HEK293 (cell line): ENCODE measurements at regions not wholly inside any gene's neighbourhood (a gene's known extent, or its start where the extent isn't known, plus 50 kb on each side); places are given as distances from the start of the nearest gene placed in this dataset.

Experiments used
- GLIS2 ChIP-seq: fragments of 450-650 bp; formaldehyde crosslinking; IDR thresholded peaks from 2 replicates; pipeline ENCODE4 v1.5.1; 2016; ENCODE audit warnings: missing biosample characterization, missing genetic modification characterization
- OVOL3 ChIP-seq: fragments of 450-650 bp; formaldehyde crosslinking; IDR thresholded peaks from 2 replicates; pipeline ENCODE4 v1.5.1; 2016; ENCODE audit warnings: missing biosample characterization, missing genetic modification characterization
- PATZ1 ChIP-seq: fragments of 450-650 bp; formaldehyde crosslinking; IDR thresholded peaks from 2 replicates; pipeline ENCODE4 v1.5.1; 2016; ENCODE audit warnings: missing biosample characterization, missing genetic modification characterization
- SCRT1 ChIP-seq: fragments of 450-650 bp; formaldehyde crosslinking; IDR thresholded peaks from 2 replicates; pipeline ENCODE4 v1.5.1; 2016; ENCODE audit warnings: missing biosample characterization, missing genetic modification characterization, borderline replicate concordance
- SP3 ChIP-seq: fragments of 450-650 bp; formaldehyde crosslinking; IDR thresholded peaks from 2 replicates; pipeline ENCODE4 v1.5.1; 2016; ENCODE audit warnings: missing biosample characterization, missing genetic modification characterization
- WT1 ChIP-seq: fragments of 450-650 bp; formaldehyde crosslinking; IDR thresholded peaks from 2 replicates; pipeline ENCODE4 v1.5.1; 2016; ENCODE audit warnings: missing biosample characterization, missing genetic modification characterization
- ZBTB10 ChIP-seq: fragments of 450-650 bp; formaldehyde crosslinking; IDR thresholded peaks from 2 replicates; pipeline ENCODE4 v1.5.1; 2016; ENCODE audit warnings: missing biosample characterization, missing genetic modification characterization
- ZBTB17 ChIP-seq: fragments of 450-650 bp; formaldehyde crosslinking; IDR thresholded peaks from 2 replicates; pipeline ENCODE4 v1.5.1; 2016; ENCODE audit warnings: missing biosample characterization, missing genetic modification characterization
- ZFHX2 ChIP-seq: fragments of 450-650 bp; formaldehyde crosslinking; conservative IDR thresholded peaks from 2 replicates; pipeline ENCODE4 v1.5.1; 2016; ENCODE audit warnings: missing biosample characterization, missing genetic modification characterization
- ZNF2 ChIP-seq: fragments of 450-650 bp; formaldehyde crosslinking; IDR thresholded peaks from 2 replicates; pipeline ENCODE4 v1.5.1; 2016; ENCODE audit warnings: missing biosample characterization, missing genetic modification characterization
- ZNF266 ChIP-seq: fragments of 450-650 bp; formaldehyde crosslinking; IDR thresholded peaks from 2 replicates; pipeline ENCODE4 v1.5.1; 2016; ENCODE audit warnings: missing biosample characterization, missing genetic modification characterization, low read depth
- ZNF274 ChIP-seq, 2 experiments: fragments of 200-500 bp in 1 of 2; fragments of 450-650 bp in 1 of 2; sonication (Bioruptor generic) in 1 of 2; formaldehyde crosslinking in 1 of 2; IDR thresholded peaks; 2 replicates each; pipeline versions ENCODE4 v1.5.1 to v1.6.1; 2014 to 2016; ENCODE audit warnings: borderline replicate concordance in 1 of 2, inconsistent platforms in 1 of 2, low read length in 1 of 2, missing biosample characterization in 1 of 2, missing genetic modification characterization in 1 of 2
- ZNF311 ChIP-seq: fragments of 450-650 bp; formaldehyde crosslinking; IDR thresholded peaks from 2 replicates; pipeline ENCODE4 v1.5.1; 2017; ENCODE audit warnings: missing biosample characterization, missing genetic modification characterization, borderline replicate concordance
- ZNF433 ChIP-seq: fragments of 450-650 bp; formaldehyde crosslinking; IDR thresholded peaks from 2 replicates; pipeline ENCODE4 v1.5.1; 2016; ENCODE audit warnings: missing biosample characterization, missing genetic modification characterization, low read depth
- ZNF558 ChIP-seq: fragments of 450-650 bp; formaldehyde crosslinking; IDR thresholded peaks from 2 replicates; pipeline ENCODE4 v1.5.1; 2016; ENCODE audit warnings: missing biosample characterization, missing genetic modification characterization
- ZNF600 ChIP-seq: fragments of 450-650 bp; formaldehyde crosslinking; IDR thresholded peaks from 2 replicates; pipeline ENCODE4 v1.5.1; 2016; ENCODE audit warnings: missing biosample characterization, missing genetic modification characterization
- ZNF658 ChIP-seq: fragments of 450-650 bp; formaldehyde crosslinking; IDR thresholded peaks from 2 replicates; pipeline ENCODE4; 2016; ENCODE audit warnings: missing biosample characterization, missing genetic modification characterization
- ZNF664 ChIP-seq: fragments of 450-650 bp; formaldehyde crosslinking; IDR thresholded peaks from 2 replicates; pipeline ENCODE4 v1.5.1; 2016; ENCODE audit warnings: missing biosample characterization, missing genetic modification characterization
- ZNF707 ChIP-seq: fragments of 450-650 bp; formaldehyde crosslinking; IDR thresholded peaks from 2 replicates; pipeline ENCODE4 v1.5.1; 2016; ENCODE audit warnings: missing biosample characterization, missing genetic modification characterization
- ZNF768 ChIP-seq: fragments of 450-650 bp; formaldehyde crosslinking; IDR thresholded peaks from 2 replicates; pipeline ENCODE4 v1.5.1; 2018; ENCODE audit warnings: missing biosample characterization, mild to moderate bottlenecking, missing genetic modification characterization
- ZNF777 ChIP-seq: fragments of 450-650 bp; formaldehyde crosslinking; IDR thresholded peaks from 2 replicates; pipeline ENCODE4 v1.5.1; 2017; ENCODE audit warnings: missing biosample characterization, missing genetic modification characterization, borderline replicate concordance
- TF ChIP-seq, protein P1 (sequence below): fragments of 450-650 bp; formaldehyde crosslinking; conservative IDR thresholded peaks from 2 replicates; pipeline ENCODE4 v1.5.1; 2016; ENCODE audit warnings: low read depth, missing biosample characterization, missing genetic modification characterization
- TF ChIP-seq, protein P2 (sequence below): fragments of 450-650 bp; formaldehyde crosslinking; IDR thresholded peaks from 2 replicates; pipeline ENCODE4 v1.5.1; 2016; ENCODE audit warnings: missing biosample characterization, missing genetic modification characterization
- TF ChIP-seq, protein P3 (sequence below): fragments of 450-650 bp; formaldehyde crosslinking; IDR thresholded peaks from 2 replicates; pipeline ENCODE4 v1.5.1; 2016; ENCODE audit warnings: missing biosample characterization, missing genetic modification characterization
- TF ChIP-seq, protein P4 (sequence below): fragments of 450-650 bp; formaldehyde crosslinking; IDR thresholded peaks from 2 replicates; pipeline ENCODE4 v1.5.0; 2017; ENCODE audit warnings: missing biosample characterization, missing genetic modification characterization, borderline replicate concordance

GRCh38 chr9:79256691-79257213, 315.0 kb upstream of the TLE4 start (continued):
- TF ChIP-seq ZNF558 (tag by site-specific recombination) (peak; percentile 38; the same call in 1 of the 2 replicates), ZNF777 (no peak), ZNF2 (tag by site-specific recombination) (peak; percentile 51; the same call in 1 of the 2 replicates), GLIS2 (peak; percentile 59; the same call in 1 of the 2 replicates), SP3 (tag by site-specific recombination) (no peak), ZNF274 (IDR thresholded peaks at IDR 0.05; ENCODE audit: low read length) (no peak), ZNF274 (tag by site-specific recombination; IDR thresholded peaks at IDR 0.05; ENCODE audit: borderline replicate concordance) (no peak), ZFHX2 (tag by site-specific recombination) (no peak), ZNF266 (tag by site-specific recombination) (no peak), PATZ1 (tag by site-specific recombination) (peak; percentile 19; the same call in 1 of the 2 replicates), ZNF600 (tag by site-specific recombination) (no peak), ZBTB17 (peak; percentile 65), ZBTB10 (no peak), ZNF311 (tag by site-specific recombination) (no peak), SCRT1 (tag by site-specific recombination) (peak; percentile 28; the same call in 1 of the 2 replicates), ZNF658 (no peak), ZNF664 (tag by site-specific recombination) (no peak), ZNF707 (tag by site-specific recombination) (no peak), OVOL3 (tag by site-specific recombination) (0 out of 2 replicates have a peak, but pooled peaks have one; percentile 81), WT1 (peak; percentile 86), ZNF768 (tag by site-specific recombination) (no peak), ZNF433 (no peak)
- TF ChIP-seq, protein P1, sequence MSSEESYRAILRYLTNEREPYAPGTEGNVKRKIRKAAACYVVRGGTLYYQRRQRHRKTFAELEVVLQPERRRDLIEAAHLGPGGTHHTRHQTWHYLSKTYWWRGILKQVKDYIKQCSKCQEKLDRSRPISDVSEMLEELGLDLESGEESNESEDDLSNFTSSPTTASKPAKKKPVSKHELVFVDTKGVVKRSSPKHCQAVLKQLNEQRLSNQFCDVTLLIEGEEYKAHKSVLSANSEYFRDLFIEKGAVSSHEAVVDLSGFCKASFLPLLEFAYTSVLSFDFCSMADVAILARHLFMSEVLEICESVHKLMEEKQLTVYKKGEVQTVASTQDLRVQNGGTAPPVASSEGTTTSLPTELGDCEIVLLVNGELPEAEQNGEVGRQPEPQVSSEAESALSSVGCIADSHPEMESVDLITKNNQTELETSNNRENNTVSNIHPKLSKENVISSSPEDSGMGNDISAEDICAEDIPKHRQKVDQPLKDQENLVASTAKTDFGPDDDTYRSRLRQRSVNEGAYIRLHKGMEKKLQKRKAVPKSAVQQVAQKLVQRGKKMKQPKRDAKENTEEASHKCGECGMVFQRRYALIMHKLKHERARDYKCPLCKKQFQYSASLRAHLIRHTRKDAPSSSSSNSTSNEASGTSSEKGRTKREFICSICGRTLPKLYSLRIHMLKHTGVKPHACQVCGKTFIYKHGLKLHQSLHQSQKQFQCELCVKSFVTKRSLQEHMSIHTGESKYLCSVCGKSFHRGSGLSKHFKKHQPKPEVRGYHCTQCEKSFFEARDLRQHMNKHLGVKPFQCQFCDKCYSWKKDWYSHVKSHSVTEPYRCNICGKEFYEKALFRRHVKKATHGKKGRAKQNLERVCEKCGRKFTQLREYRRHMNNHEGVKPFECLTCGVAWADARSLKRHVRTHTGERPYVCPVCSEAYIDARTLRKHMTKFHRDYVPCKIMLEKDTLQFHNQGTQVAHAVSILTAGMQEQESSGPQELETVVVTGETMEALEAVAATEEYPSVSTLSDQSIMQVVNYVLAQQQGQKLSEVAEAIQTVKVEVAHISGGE (tag by site-specific recombination): no peak
- TF ChIP-seq, protein P2, sequence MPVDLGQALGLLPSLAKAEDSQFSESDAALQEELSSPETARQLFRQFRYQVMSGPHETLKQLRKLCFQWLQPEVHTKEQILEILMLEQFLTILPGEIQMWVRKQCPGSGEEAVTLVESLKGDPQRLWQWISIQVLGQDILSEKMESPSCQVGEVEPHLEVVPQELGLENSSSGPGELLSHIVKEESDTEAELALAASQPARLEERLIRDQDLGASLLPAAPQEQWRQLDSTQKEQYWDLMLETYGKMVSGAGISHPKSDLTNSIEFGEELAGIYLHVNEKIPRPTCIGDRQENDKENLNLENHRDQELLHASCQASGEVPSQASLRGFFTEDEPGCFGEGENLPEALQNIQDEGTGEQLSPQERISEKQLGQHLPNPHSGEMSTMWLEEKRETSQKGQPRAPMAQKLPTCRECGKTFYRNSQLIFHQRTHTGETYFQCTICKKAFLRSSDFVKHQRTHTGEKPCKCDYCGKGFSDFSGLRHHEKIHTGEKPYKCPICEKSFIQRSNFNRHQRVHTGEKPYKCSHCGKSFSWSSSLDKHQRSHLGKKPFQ (tag by site-specific recombination): peak; percentile 76
- TF ChIP-seq, protein P3, sequence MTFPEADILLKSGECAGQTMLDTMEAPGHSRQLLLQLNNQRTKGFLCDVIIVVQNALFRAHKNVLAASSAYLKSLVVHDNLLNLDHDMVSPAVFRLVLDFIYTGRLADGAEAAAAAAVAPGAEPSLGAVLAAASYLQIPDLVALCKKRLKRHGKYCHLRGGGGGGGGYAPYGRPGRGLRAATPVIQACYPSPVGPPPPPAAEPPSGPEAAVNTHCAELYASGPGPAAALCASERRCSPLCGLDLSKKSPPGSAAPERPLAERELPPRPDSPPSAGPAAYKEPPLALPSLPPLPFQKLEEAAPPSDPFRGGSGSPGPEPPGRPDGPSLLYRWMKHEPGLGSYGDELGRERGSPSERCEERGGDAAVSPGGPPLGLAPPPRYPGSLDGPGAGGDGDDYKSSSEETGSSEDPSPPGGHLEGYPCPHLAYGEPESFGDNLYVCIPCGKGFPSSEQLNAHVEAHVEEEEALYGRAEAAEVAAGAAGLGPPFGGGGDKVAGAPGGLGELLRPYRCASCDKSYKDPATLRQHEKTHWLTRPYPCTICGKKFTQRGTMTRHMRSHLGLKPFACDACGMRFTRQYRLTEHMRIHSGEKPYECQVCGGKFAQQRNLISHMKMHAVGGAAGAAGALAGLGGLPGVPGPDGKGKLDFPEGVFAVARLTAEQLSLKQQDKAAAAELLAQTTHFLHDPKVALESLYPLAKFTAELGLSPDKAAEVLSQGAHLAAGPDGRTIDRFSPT (tag by site-specific recombination): peak; percentile 94
- TF ChIP-seq, protein P4, sequence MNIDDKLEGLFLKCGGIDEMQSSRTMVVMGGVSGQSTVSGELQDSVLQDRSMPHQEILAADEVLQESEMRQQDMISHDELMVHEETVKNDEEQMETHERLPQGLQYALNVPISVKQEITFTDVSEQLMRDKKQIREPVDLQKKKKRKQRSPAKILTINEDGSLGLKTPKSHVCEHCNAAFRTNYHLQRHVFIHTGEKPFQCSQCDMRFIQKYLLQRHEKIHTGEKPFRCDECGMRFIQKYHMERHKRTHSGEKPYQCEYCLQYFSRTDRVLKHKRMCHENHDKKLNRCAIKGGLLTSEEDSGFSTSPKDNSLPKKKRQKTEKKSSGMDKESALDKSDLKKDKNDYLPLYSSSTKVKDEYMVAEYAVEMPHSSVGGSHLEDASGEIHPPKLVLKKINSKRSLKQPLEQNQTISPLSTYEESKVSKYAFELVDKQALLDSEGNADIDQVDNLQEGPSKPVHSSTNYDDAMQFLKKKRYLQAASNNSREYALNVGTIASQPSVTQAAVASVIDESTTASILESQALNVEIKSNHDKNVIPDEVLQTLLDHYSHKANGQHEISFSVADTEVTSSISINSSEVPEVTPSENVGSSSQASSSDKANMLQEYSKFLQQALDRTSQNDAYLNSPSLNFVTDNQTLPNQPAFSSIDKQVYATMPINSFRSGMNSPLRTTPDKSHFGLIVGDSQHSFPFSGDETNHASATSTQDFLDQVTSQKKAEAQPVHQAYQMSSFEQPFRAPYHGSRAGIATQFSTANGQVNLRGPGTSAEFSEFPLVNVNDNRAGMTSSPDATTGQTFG (tag by site-specific recombination): no peak
